Hematopoietic multipotent progenitor cell treated with erythropoietin and hydrocortisone succinate and interleukin-3 and kit ligand, for 8 days (in vitro differentiated cells): ENCODE measurements at regions not wholly inside any gene's neighbourhood (a gene's known extent, or its start where the extent isn't known, plus 50 kb on each side); places are given as distances from the start of the nearest gene placed in this dataset.
"Not testable (repeated sequence)": the region's sequence is repeated elsewhere in the genome, so short reads cannot be mapped to it uniquely, and the experiment has no call there.

Experiments
- DNase-seq: peaks from one replicate; pipeline ENCODE4 v3.0.0-alpha.2; 2015

- DNase-seq = no peak
Observed at GRCh38 chr6:165843121-165843520, 180.1 kb upstream of the PDE10A start.

GRCh38 chr6:165842281-165842936 lies 179.4 kb upstream of the PDE10A start:
- DNase-seq = no peak

- no peak for DNase-seq
Observed at GRCh38 chr6:165841153-165841558, 178.1 kb upstream of the PDE10A start.

DNA sequence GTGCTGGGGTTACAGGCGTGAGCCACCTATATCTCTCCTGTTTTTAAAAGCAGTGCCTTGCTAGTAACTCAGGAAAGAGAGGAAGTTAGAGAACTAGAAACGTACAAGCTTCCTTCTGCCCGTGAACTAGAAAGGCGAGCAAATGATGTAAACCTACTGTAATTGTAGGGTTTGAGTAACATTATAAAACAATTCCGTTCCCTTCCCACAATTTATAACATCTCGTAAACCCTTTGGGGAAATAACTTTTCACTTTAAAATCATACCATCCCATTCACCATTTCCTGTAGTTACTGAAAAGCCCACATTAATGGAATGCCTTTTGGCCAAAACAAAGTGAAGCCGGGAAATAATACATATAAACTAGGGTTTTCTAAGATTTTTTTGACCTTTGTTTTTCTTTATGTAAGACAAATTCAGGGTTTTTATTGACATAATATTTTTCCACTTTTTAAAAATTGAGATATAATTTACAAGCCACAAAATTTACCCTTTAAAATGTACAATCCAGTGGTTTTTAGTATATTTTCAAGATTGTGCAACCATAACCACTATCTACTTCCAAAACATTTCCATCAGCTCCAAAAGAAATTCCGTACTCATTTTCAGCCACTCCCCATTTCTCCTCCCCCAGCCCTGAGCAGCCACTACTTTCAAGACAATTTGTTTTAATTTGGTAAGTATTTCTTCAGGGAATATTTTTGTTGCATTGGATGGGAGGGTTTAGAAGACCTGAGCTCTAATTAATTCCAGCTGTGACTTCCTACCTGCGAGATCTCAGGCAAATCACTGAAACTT lies 175.1 kb upstream of the PDE10A start:
- no peak for DNase-seq

DNA sequence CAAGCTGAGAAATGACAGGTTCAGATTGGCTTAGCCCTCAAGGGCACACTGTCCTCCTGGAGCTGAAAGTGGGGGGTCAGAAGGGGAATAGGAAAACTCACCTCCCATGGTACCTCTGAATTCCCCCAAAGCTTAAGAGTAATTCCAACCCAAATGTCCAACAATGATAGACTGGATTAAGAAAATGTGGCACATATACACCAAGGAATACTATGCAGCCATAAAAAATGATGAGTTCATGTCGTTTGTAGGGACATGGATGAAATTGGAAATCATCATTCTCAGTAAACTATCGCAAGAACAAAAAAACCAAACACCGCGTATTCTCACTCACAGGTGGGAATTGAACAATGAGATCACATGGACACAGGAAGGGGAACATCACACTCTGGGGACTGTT lies 173.6 kb upstream of the PDE10A start:
- DNase-seq = not testable (repeated sequence)

GRCh38 chr6:165835410-165835851 lies 172.4 kb upstream of the PDE10A start:
- no peak for DNase-seq

- DNase-seq = no peak
Observed at GRCh38 chr6:165834613-165835259, 171.7 kb upstream of the PDE10A start.

GRCh38 chr6:165833355-165833754 lies 170.3 kb upstream of the PDE10A start:
- DNase-seq = no peak

DNA sequence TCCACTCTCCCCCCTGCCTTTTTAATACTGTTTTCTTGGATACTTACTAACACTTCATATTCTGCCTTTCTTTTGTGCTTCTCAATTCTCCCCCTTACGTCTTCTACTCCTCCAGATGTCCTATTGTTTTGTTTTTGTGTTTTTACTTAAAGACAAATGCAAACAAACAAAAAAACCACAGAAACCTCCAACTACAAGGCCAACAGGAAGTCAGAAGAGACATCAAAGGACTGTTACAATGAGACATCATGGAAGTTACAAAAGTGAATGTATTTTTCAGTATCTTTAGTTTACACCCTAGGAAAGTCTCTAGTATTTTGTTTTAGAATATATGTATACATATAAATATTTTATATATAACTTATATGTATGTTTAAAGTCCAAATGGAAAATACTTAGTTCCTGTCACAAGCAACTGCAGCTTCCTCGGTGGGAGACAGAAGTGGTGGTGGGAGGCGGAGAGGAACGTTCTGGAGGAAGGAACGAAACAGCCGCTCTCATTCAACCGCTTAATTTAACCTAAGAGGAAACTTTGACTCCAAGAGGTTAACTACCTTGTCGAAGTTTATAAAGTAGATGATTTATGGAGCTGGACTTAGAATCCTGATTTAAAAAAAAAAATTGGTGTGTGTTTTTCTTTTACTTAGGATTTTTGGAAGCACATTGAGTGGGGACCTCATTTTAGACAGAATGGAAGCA lies 168.9 kb upstream of the PDE10A start:
- DNase-seq = no peak

DNA sequence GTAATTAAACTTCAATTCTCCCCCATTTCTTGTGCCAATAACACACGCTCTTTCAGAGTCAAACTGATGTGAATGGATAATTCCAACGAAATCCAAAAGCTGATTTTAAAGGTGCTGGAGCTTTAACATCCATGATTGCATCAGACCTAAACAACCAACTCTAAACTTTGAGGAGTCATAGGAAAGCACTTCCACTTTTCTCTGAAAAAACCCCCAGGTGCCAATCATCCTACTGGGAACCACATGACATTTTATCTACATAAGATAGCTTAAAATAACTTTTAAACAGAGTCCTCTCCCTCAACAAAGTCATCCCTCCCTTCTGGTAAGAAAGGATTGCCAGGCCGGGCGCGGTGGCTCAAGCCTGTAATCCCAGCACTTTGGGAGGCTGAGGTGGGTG lies 167.7 kb upstream of the PDE10A start:
- DNase-seq = no peak

GRCh38 chr6:165829376-165829775 lies 166.3 kb upstream of the PDE10A start:
- DNase-seq = no peak

- no peak for DNase-seq
Observed at GRCh38 chr6:165827190-165827518, 164.1 kb upstream of the PDE10A start.

GRCh38 chr6:165826487-165827189 lies 163.6 kb upstream of the PDE10A start:
- DNase-seq = no peak

- DNase-seq = no peak
Observed at GRCh38 chr6:165825256-165825815, 162.3 kb upstream of the PDE10A start.

DNA sequence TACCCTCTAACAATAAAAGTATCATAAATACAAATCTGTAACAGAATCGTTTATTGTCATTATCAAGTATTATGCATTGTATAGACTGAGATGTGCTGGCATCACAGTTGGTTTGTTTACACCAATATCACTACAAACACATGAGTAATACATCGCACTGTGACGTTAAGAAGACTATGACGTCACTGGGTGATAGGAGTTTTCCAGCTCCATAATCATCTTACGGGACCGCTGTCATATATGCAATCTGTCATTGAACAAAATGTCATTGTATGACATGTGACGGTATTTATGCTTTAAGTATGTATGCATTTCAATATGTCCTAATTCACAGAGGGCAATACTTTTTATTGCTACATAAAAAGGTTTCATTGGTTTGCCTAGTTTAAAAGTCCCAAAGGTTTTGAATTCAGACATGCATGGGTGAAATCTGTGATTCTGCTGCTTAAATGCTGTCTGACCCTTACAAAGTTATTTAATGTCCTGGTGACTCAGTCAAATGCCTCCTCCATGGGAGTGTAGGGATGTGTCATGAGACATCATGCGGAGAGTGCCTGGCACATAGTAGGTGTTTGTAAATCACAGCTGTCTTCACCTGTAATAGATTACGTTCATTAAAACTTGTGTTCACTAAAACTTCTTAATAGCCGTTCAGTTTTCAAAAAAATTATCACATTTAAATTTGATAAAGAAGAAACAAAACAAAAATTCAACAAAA lies 160.7 kb upstream of the PDE10A start:
- DNase-seq = no peak

GRCh38 chr6:165822501-165822900 lies 159.5 kb upstream of the PDE10A start:
- DNase-seq = no peak

DNA sequence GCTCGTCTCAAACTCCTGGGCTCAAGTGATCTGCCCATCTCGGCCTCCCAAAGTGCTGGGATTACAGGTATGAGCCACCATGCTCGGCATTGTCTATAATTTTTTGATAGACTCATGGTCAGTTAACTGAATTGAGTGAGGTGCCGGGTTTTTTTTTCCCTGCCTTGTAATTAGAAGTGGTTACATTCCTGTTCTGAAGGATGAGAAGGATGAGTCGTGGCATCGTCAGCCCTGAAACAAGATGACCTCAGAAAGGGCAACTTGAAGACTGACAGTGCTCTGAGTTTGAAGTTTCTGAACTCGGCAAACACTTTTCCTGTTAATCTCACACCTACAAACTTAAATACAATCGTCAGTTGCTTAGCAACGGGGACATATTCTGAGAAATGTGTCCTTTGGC lies 158.7 kb upstream of the PDE10A start:
- no peak for DNase-seq

DNA sequence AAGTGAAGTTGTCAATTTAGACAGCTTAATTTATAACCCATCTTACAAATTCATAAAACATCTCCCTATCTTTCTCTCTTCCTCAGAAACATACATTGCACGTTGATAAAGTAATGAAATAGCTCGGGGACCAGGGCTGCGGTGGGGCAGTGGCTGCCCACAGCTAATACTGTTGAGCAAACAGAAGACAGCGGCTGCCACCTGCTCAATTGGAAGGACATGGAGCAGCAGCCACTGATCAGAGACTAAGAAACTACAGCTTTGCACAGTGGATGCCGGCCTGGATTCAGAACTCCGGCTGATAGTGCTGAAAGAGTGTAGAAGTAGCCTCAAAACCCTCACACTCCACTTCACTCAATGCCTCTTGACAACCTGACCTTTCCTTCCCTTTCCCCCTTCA lies 157.9 kb upstream of the PDE10A start:
- DNase-seq = no peak

GRCh38 chr6:165820407-165820806 lies 157.4 kb upstream of the PDE10A start:
- no peak for DNase-seq

GRCh38 chr6:165819394-165819793 lies 156.4 kb upstream of the PDE10A start:
- no peak for DNase-seq

- no peak for DNase-seq
Observed at GRCh38 chr6:165818200-165818599, 155.2 kb upstream of the PDE10A start.

DNA sequence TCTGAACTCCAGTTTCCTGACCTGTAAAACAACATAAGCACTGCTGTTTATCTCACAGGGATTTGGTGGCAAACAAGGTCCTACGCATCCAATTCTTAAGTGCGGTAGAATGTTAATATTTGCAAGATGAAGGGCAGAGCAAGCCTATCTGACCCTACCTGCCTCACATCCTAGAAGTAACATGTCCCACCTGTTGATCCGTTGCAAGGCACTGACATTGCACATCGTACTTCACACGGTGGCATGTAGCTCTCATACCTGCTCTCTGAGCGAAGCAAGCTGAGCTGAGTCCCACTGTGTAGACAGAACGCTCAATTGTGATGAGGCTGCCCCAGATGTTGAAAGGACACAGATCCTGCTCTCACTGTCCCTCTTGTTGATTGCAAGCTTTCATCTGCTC lies 154.7 kb upstream of the PDE10A start:
- no peak for DNase-seq
